ENCODE measurements at regions not wholly inside any gene's neighbourhood (a gene's known extent, or its start where the extent isn't known, plus 50 kb on each side); places are given as distances from the start of the nearest gene placed in this dataset.

DNA sequence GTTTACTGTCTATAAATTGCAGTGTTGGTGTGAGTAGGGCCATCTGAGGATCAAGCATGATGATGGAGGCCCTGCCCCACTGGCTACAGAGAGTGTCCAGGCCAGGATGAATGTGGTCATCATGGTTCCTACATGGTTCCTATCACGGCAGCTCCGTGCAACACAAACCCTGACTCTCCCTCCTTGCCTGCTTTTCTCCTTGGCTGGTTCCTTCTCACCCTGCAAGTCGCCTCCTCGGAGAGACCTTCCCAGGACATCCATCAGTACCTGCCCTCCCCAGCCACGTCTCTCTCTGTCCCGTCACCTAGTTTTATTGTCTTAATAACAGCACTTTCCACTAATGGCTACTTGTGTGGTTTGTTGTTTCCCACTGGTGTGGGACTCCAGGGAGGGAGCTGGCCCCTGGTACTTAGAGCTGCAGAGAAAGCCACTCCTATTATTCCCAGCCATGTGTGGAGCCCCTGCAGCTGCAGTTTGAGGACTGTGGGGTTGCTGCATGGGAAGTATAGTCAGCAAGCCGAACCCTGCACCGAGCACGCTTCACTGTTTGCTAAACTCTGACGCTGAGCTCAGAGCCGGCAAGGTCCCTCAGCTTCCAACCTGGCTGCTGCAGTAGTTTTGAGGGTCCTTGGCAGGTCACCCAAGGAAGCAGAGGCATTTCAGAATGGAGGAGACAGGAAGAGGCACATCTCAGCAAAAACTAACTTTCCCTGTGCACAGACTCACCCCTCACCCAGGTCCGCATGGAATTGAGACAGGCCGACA is 146.4 kb upstream of the VSTM2B start:
- no peaks in the 10 kb centered on the region for H4K20me1 ChIP-seq (ENCODE audit: insufficient read depth)
- no peak for DNase-seq (ENCODE audit: low read depth, low spot score)
- no peak overlapping the region for H3K4me2 ChIP-seq (ENCODE audit: low read length)
- peaks cover 12% of the 10 kb centered on the region; the same call in 1 of the 2 replicates for H3K27me3 ChIP-seq (ENCODE audit: insufficient read depth, low read length)
- H3K4me1 ChIP-seq (ENCODE audit: control insufficient read depth in 1 of 2, insufficient read depth in 2 of 2, low read length in 2 of 2), result no peaks in the 10 kb centered on the region
- TF ChIP-seq, protein P1, sequence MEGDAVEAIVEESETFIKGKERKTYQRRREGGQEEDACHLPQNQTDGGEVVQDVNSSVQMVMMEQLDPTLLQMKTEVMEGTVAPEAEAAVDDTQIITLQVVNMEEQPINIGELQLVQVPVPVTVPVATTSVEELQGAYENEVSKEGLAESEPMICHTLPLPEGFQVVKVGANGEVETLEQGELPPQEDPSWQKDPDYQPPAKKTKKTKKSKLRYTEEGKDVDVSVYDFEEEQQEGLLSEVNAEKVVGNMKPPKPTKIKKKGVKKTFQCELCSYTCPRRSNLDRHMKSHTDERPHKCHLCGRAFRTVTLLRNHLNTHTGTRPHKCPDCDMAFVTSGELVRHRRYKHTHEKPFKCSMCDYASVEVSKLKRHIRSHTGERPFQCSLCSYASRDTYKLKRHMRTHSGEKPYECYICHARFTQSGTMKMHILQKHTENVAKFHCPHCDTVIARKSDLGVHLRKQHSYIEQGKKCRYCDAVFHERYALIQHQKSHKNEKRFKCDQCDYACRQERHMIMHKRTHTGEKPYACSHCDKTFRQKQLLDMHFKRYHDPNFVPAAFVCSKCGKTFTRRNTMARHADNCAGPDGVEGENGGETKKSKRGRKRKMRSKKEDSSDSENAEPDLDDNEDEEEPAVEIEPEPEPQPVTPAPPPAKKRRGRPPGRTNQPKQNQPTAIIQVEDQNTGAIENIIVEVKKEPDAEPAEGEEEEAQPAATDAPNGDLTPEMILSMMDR (IDR thresholded peaks at IDR 0.05 in 2 of 3, conservative IDR thresholded peaks at IDR 0.05 in 1 of 3; ENCODE audit: borderline replicate concordance in 1 of 3, insufficient read depth in 1 of 3, low read depth in 2 of 3, low read length in 2 of 3), result no peak
- no peak overlapping the region for H2AFZ ChIP-seq (ENCODE audit: low read depth, low read length, poor library complexity, severe bottlenecking)
- H3K27ac ChIP-seq (ENCODE audit: low read depth, low read length), result no peak overlapping the region
- CTCF ChIA-PET, result no interaction called here
- intact Hi-C loops (cut with micrococcal nuclease), result no loop called here
- no peaks in the 10 kb centered on the region for H3K79me2 ChIP-seq (ENCODE audit: insufficient read depth, low read length)
- POLR2A ChIA-PET, result no interaction called here
- H3K9me3 ChIP-seq (ENCODE audit: control insufficient read depth in 1 of 2, insufficient read depth in 1 of 2, low read depth in 1 of 2, low read length in 2 of 2), result no peaks in the 10 kb centered on the region
- no peak for ATAC-seq
- no peak overlapping the region for H3K4me3 ChIP-seq (replicated peaks in 1 of 2; ENCODE audit: low read depth in 1 of 2, low read length in 2 of 2)
- no peaks in the 10 kb centered on the region for H3K9me2 ChIP-seq (ENCODE audit: insufficient read depth)
- H3K36me3 ChIP-seq (ENCODE audit: control insufficient read depth in 1 of 2, insufficient read depth in 2 of 2, low read length in 2 of 2), result no peaks in the 10 kb centered on the region
- RAD21 ChIA-PET (ENCODE audit: low non-redundant PET in 1 of 2, low total read pairs in 2 of 2, uncharacterized antibody in 2 of 2, unreplicated experiment in 2 of 2), result no interaction called here
- no TSS peak for BruUV-seq (replicated peaks)
- no peak overlapping the region for H3K9ac ChIP-seq (ENCODE audit: low read length)

DNA sequence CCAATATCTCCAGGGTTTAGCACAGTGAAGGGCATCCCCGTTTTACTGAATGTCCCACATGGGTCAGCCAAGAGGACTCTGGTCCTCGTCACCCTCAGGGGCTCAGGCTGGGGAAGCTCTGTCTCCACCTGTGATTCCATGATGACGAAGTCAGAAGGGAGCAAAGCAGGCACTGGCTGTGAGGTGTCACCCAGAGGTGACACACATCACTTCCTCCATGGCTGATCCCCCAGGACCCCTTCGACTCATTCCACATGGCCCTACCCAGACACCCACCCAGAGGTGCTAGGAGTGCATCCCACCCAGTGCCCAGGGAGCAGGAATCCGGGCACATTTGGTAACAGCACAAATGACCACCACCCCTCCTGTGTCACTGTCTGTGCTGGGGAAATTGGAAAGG is 145.2 kb upstream of the VSTM2B start:
- H3K9me2 ChIP-seq (ENCODE audit: insufficient read depth), result no peaks in the 10 kb centered on the region
- H3K4me2 ChIP-seq (ENCODE audit: low read length), result no peak overlapping the region
- DNase-seq (ENCODE audit: low read depth, low spot score), result no peak
- POLR2A ChIA-PET, result no interaction called here
- no peaks in the 10 kb centered on the region for H3K79me2 ChIP-seq (ENCODE audit: insufficient read depth, low read length)
- RAD21 ChIA-PET (ENCODE audit: low non-redundant PET in 1 of 2, low total read pairs in 2 of 2, uncharacterized antibody in 2 of 2, unreplicated experiment in 2 of 2), result no interaction called here
- no peak overlapping the region for H2AFZ ChIP-seq (ENCODE audit: low read depth, low read length, poor library complexity, severe bottlenecking)
- intact Hi-C loops (cut with micrococcal nuclease), result no loop called here
- no peak overlapping the region for H3K27ac ChIP-seq (ENCODE audit: low read depth, low read length)
- no peak overlapping the region for H3K9ac ChIP-seq (ENCODE audit: low read length)
- CTCF ChIA-PET, result no interaction called here
- H3K36me3 ChIP-seq (ENCODE audit: control insufficient read depth in 1 of 2, insufficient read depth in 2 of 2, low read length in 2 of 2), result no peaks in the 10 kb centered on the region
- H3K4me3 ChIP-seq (replicated peaks in 1 of 2; ENCODE audit: low read depth in 1 of 2, low read length in 2 of 2), result no peak overlapping the region
- H3K9me3 ChIP-seq (ENCODE audit: control insufficient read depth in 1 of 2, insufficient read depth in 1 of 2, low read depth in 1 of 2, low read length in 2 of 2), result no peaks in the 10 kb centered on the region
- no peaks in the 10 kb centered on the region for H3K4me1 ChIP-seq (ENCODE audit: control insufficient read depth in 1 of 2, insufficient read depth in 2 of 2, low read length in 2 of 2)
- no peak for ATAC-seq
- H3K27me3 ChIP-seq (ENCODE audit: insufficient read depth, low read length), result peaks cover 16% of the 10 kb centered on the region; the same call in 1 of the 2 replicates
- H4K20me1 ChIP-seq (ENCODE audit: insufficient read depth), result no peaks in the 10 kb centered on the region
- BruUV-seq (replicated peaks), result no TSS peak
- TF ChIP-seq ELF1 (IDR thresholded peaks at IDR 0.05; ENCODE audit: borderline replicate concordance, low read depth) (no peak), CBX3 (IDR thresholded peaks at IDR 0.05; ENCODE audit: low read depth) (no peak), SRF (IDR thresholded peaks at IDR 0.05; ENCODE audit: low read depth) (no peak), CEBPB (IDR thresholded peaks at IDR 0.05; ENCODE audit: low read depth) (no peak), POLR2AphosphoS5 (IDR thresholded peaks at IDR 0.05; ENCODE audit: low read depth, low read length) (no peak), JUND (IDR thresholded peaks at IDR 0.05) (no peak), EZH2 (IDR thresholded peaks at IDR 0.05) (no peak), FOSL1 (IDR thresholded peaks at IDR 0.05; ENCODE audit: low read depth) (no peak)
- TF ChIP-seq, protein P1 (IDR thresholded peaks at IDR 0.05 in 2 of 3, conservative IDR thresholded peaks at IDR 0.05 in 1 of 3; ENCODE audit: borderline replicate concordance in 1 of 3, insufficient read depth in 1 of 3, low read depth in 2 of 3, low read length in 2 of 3), result no peak
- TF ChIP-seq, protein P2, sequence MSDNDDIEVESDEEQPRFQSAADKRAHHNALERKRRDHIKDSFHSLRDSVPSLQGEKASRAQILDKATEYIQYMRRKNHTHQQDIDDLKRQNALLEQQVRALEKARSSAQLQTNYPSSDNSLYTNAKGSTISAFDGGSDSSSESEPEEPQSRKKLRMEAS (IDR thresholded peaks at IDR 0.05), result no peak
- TF ChIP-seq, protein P3, sequence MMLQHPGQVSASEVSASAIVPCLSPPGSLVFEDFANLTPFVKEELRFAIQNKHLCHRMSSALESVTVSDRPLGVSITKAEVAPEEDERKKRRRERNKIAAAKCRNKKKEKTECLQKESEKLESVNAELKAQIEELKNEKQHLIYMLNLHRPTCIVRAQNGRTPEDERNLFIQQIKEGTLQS (IDR thresholded peaks at IDR 0.05), result no peak
